SH-SY5Y (cell line): ENCODE measurements at regions not wholly inside any gene's neighbourhood (a gene's known extent, or its start where the extent isn't known, plus 50 kb on each side); places are given as distances from the start of the nearest gene placed in this dataset.

Experiments used
- GATA2 ChIP-seq: IDR thresholded peaks from 2 replicates; pipeline ENCODE4 v1.6.1; 2011; ENCODE audit warnings: mild to moderate bottlenecking, low read depth, low read length
- GATA3 ChIP-seq: IDR thresholded peaks from 2 replicates; pipeline ENCODE4 v1.6.1; 2011; ENCODE audit warnings: low read depth, mild to moderate bottlenecking, low read length, moderate library complexity

DNA sequence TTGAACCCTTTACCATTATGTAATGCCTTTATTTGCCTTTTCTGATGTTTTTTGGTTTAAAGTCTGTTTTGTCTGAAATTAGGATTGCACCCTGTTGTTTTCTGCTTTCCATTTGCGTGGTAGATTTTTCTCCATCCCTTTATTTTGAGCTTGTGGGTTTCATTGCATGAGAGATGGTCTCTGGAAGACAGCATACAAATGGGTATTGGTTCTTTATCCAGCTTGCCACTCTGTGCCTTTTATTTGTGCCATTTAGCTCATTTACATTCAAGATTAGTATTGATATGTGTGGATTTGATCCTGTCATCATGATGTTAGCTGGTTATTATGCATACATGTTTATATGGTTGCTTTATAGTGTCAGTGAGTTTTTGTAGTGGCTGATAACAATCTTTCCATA lies 318.7 kb upstream of the PPP2R3A start:
- TF ChIP-seq GATA3 (no peak), GATA2 (no peak)

DNA sequence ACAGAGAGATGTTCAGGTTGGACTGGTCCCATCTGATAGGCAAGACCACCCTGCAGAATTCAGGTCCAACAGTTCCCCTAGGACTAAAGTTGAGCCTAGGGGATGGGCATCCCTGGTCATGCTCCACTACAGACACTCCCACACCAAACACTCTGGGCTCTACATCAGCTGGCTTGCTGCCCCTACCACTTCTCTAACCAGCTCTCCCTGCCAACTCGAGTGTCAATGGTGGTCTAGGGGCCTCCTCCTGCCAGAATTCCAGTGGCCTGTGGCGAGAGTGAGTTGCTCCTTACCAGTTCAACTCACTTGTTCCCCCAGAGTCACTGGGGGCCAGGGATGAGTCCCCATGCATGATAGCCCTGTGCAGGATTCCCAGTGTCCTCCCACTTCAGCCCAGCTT lies 316.2 kb upstream of the PPP2R3A start:
- TF ChIP-seq GATA2, result no peak
- TF ChIP-seq GATA3, result no peak

GRCh38 chr3:135650309-135650708 lies 315.2 kb upstream of the PPP2R3A start:
- no peak for TF ChIP-seq GATA3
- TF ChIP-seq GATA2, result no peak

DNA sequence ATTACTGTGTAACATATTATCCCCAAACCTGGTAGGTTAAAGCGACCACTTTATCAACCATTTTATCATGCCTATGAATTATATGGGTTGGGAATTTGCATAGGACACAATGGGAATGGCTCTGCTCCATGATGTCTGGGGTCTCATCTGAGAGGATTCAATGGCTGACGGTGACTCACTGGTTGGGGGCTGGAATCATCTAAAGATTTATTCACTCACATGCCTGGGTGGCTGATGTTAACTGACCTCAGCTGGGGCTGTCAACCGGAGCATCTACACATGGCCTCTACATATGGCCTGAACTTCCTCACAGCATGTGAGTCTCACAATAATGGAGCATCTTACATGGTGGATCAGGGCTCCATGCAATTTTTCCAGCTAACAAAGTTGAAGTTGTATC lies 313.1 kb upstream of the PPP2R3A start:
- TF ChIP-seq GATA2, result no peak
- no peak for TF ChIP-seq GATA3

- TF ChIP-seq GATA2 (no peak), GATA3 (no peak)
Measured at GRCh38 chr3:135655328-135655727, 310.2 kb upstream of the PPP2R3A start.

DNA sequence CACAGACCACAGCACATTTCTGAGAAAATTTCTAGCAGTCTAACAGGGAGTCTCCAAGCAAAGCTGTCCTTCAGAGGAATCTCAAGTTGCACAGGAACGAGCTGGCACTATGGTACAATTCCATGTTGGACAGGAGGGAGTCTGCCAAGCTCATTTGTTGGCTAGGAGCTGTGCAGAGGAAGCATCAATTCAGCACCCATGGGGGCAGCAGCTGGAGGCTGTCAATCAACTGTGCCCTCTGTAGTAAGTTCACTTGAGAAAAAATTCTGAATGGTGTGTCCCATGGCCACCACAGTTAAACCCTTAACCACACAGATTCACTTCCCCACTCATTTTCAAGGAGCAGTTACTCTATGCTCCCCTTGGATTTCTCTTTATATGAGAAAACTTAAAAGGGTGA lies 298.5 kb upstream of the PPP2R3A start:
- TF ChIP-seq GATA3 (no peak), GATA2 (no peak)

DNA sequence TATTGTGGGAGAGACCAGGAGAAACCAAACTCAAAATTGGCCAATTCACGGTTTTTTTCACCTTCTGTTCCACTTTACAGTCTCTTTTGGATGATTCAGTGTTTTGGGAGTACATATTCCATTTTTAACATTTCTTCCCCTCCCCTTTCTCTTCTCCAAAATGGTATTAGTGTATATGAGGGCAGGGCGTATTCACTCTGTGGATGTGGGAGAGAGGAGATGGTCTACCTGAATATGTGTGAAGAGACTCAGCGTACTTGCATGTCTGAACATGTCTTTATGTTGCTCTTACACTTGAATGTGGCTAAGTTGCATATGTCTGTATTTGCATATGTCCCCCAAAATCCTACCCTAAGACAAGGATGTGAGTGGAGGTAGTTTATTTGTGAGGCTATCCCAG lies 291.0 kb upstream of the PPP2R3A start:
- TF ChIP-seq GATA2 (no peak), GATA3 (no peak)

GRCh38 chr3:135678386-135678785 lies 287.1 kb upstream of the PPP2R3A start:
- TF ChIP-seq GATA3, result no peak
- no peak for TF ChIP-seq GATA2

GRCh38 chr3:135688003-135688402 lies 277.5 kb upstream of the PPP2R3A start:
- TF ChIP-seq GATA2 (no peak), GATA3 (no peak)

DNA sequence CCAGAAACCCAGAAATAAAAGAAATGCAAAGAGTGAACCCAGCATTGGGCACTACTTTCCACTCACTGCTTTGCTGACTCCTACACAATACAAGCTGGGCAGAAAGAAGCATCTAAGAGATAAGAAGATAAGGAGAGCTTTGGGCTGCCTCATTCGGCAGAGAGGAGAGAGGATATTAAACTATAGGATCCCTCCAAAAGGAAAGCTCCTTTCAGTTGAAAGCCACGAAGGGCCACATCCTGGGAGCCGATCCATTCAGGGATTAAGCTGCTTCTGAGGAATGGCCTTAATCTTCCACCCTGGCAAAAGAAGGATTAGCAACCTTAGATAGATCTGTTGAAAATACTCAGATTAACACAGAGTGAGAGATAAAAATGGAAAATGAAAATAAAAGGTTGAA lies 274.9 kb upstream of the PPP2R3A start:
- TF ChIP-seq GATA3 (no peak), GATA2 (no peak)

GRCh38 chr3:135691240-135691639 lies 274.3 kb upstream of the PPP2R3A start:
- TF ChIP-seq GATA2, result no peak
- TF ChIP-seq GATA3, result no peak

DNA sequence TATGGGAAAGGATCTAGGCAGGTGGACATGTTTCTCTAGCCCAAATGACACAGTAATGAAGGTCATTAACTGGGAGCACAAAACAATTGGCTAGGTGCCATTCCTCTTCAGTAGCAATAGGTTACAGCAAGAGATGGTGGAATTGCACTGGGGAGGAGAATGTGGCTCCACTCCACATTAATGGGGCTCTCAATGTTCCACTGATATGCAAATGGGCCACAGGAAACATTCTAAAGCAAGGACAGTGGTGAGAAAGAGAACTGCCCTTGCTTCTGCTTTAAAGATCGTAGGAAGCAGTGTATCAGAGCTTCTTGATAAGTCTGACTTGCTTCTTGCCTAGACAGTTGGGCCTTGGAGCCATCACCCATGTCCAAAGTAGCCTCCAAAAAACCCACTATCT lies 271.4 kb upstream of the PPP2R3A start:
- TF ChIP-seq GATA3 (no peak), GATA2 (no peak)

DNA sequence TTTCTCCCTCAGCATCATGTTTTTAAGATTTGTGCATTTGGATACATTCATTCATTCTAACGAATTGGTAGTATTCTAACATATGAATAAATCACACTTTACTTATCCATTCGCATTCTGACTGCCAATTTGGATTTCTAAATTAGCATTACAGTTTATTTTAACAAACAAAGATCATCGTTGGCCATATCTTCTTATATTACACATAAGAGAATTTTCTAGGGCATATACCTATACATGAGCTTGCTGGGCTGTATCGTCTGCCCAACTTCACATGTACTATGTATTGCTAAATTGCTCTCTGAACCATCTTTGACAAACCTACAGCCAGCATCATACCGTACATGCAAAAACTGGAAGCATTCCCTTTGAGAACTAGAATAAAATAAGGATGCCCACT lies 265.8 kb upstream of the PPP2R3A start:
- no peak for TF ChIP-seq GATA3
- no peak for TF ChIP-seq GATA2

- TF ChIP-seq GATA3 (peak; percentile 83), GATA2 (peak; percentile 90)
Measured at GRCh38 chr3:135706758-135707375, 258.7 kb upstream of the PPP2R3A start.

DNA sequence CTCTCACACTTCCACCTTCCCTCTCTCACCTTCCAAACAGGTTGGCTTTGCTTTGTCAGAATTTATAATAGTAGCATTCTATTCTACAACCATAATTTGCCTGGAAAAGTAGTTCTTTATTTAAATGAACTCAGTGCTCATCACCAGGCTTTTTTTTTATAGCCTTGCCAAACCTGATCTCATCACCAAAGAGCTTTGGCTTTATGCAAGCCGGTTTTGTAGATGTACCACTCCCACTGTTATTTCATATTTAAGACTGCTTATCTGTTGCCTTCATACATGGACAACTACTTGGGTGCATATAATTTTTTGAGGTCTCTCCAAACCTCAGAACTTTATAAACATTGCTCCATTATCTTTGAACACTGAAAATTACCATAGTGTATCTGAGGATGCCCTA lies 246.1 kb upstream of the PPP2R3A start:
- TF ChIP-seq GATA3 (no peak), GATA2 (no peak)
